IPS DF 4.7 (cell line): ENCODE measurements at regions not wholly inside any gene's neighbourhood (a gene's known extent, or its start where the extent isn't known, plus 50 kb on each side); places are given as distances from the start of the nearest gene placed in this dataset.
"Not testable (repeated sequence)": the region's sequence is repeated elsewhere in the genome, so short reads cannot be mapped to it uniquely, and the experiment has no call there.

Experiments used
- DNase-seq: peaks from one replicate; pipeline ENCODE4 v3.0.0-alpha.2; 2013; ENCODE audit warnings: low spot score; ENCODE audit errors: extremely low read depth

- DNase-seq, result no peak
Observed at GRCh38 chr10:121265360-121266123, 332.7 kb downstream of the FGFR2 start.

DNA sequence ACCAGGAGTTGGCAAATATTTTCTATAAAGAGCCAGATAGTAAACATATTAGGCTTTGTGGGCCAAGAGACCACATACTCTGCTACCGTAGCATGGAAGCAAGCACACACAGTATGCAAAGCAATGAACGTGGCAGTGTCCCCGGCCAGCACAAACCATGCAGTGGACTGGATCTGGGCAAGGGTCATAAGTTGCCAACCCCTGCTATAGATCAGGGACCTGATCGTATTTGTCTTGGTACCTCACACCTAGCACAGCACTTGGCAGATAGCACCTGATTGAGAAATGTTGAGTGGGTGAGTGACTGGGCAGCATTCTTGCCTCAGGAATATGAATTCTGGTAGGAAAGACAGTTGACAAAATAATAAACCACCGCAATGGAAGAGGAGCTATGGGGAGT lies 331.9 kb downstream of the FGFR2 start:
- no peak for DNase-seq

- DNase-seq, result no peak
Observed at GRCh38 chr10:121267236-121268003, 330.8 kb downstream of the FGFR2 start.

DNA sequence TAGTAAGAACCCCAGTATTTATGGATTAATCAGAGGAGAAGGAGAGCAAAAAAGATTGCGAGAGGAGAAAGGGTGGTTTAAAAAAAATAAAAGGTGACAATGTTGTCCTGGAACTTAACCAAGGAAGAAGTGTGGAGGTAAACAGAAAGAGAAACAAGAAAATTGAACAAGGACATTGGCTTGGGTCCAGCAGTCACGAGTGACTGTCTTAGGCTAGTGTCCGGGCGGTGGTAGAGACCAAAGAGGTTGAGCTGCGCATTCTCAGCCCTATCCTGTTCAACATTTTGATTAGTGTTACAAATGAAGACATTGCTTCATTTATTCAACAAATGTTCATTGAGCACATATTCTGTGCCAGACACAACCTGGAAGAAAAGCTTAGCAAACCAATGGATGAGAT lies 329.9 kb downstream of the FGFR2 start:
- no peak for DNase-seq

DNA sequence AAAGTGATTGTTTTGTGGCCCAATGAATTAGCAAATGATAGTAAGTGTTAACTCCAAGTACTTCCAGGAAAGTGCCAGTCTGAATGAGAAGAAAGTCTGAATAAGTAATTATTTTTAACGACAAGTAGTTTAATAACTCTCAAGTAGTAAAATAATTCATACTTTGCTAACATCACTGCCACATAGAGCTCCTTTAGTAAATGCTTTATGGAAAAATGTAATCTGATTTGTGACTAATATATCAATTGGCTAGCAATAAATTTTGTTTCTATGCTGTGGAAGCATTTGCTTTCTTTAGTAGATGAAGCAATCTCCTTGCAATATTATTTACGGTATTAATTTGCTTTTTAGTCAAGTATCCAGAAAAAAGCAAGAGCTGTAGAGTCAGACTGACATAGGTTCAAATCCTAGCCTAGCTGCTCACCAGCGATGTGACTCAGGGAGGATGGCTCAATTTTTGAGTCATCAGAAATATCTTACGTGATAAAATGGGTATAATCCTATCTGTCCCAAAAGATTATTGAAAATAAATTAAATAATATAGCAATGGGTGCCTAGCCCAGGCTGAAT lies 329.3 kb downstream of the FGFR2 start:
- no peak for DNase-seq

DNA sequence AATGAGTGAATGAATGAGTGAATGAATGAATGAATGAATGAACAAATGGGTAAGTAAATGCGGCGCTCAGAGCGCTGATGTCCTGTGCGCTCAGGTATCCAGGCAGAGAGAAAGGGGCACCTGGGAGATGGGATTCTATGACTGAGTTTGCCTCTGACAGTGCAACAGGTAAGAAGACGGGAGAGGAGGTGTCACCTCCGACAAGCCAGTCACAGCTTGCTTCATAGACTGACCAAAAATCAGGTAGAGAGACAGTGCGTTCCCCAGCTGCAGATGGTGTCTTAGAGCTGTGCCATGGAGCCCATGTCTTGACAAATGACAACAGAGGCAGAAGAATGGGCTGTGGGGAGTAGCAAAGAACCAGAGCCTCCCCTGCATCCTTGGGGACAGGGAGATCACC lies 327.3 kb downstream of the FGFR2 start:
- no peak for DNase-seq

DNA sequence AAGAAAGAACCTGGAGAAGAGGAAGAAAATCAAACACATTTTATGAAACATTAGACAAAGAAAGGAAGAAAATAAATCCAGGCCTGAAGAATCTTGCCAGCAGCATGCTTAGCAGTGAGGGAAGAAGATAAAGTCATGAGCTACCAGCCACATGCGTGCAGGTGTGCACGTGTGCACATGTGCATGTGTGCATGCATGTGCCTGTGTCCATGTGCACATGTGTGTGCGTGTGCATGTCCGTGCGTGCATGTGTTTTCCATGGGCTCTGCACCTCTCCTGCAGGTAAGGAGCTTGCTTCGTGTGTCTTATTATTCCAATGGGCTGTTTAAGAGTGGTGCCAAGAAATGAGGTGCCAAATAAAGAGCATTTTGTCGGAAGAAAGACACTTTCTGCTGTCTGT lies 322.2 kb downstream of the FGFR2 start:
- no peak for DNase-seq

DNA sequence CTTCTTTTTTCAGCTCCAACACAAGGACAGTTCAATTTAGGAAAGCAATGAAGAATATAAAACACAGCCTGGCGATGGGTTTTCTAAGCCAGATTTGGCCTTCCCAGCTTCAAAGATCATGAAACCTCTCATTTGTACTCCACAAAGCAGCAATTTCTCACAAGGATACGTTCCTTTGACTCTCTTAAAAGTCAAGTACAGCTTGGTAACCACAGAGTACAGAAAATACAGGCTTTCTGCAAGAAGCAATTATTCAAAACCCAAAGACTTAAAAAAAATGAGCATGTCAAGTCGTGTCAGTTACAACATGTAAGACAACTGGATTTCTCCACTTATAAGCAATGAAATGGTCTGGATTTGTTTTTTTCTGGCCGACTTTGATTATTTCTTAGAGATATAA lies 321.4 kb downstream of the FGFR2 start:
- no peak for DNase-seq

- not testable (repeated sequence) for DNase-seq
Observed at GRCh38 chr10:121278386-121278785, 319.9 kb downstream of the FGFR2 start.

GRCh38 chr10:121281576-121281975 lies 316.7 kb downstream of the FGFR2 start:
- DNase-seq, result no peak

DNA sequence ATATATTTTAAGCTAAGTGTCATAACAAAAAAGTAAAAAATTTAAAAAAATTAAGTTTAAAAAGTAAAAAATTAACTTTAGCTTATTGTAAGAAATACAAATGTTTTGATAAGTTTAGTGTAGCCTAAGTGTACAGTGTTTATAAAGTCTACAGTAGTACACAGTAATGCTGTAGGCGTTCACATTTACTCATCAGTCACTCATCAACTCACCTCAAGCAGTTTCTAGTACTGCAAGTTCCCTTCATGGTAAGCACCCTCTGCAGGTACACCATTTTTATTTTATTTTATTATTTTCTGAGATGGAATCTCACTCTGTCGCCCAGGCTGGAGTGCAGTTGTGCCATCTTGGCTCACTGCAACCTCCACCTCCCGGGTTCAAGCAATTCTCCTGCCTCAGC lies 316.0 kb downstream of the FGFR2 start:
- DNase-seq, result no peak

DNA sequence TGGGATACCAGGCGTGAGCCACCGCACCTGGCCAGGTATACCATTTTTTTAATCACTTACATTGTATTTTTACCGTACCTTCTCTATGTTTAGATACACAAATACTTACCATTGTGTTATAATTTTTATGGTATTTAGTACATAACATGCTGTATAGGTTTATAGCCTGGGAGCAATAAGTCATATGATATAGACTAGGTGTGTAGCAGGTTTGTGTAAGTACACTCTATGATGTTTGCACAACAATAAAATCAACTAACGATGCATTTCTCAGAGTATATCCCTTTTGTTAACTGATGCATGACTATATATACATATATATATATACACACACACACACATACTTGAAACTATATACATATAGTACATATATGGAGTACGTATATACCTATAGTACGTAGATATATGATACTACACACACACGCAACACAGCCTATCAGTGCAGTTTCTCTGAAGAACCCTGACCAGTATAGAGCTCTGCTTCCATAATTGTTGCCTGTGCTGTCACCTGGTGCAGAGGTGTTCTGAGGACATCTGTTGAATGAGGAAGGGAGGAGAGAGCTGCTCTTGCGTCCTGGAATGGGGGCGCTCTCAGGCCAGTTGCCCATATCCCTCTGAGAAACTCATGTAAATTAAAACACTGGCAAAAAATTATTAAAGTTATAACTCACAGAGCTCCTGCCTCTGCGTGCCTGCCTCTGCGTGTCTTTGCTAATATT lies 315.3 kb downstream of the FGFR2 start:
- no peak for DNase-seq

DNA sequence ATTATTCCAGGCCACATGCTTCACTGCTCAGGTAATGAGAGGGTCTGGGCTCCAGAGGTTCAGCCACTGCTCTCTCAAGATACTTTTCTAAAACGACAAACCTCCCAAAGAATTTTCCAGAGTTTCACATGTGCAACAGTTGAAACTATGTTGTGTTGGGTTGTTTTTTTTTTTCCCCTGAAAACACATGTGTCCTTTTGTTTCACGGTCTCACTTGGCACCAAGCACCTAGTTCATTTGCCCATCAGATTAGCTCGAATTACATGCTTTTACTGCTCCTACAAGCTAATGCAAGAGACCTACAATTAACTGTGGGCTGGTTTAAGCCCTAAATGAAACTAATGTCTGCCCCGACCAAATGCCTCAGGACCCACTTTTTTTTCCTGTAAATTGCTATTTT lies 313.3 kb downstream of the FGFR2 start:
- no peak for DNase-seq

DNA sequence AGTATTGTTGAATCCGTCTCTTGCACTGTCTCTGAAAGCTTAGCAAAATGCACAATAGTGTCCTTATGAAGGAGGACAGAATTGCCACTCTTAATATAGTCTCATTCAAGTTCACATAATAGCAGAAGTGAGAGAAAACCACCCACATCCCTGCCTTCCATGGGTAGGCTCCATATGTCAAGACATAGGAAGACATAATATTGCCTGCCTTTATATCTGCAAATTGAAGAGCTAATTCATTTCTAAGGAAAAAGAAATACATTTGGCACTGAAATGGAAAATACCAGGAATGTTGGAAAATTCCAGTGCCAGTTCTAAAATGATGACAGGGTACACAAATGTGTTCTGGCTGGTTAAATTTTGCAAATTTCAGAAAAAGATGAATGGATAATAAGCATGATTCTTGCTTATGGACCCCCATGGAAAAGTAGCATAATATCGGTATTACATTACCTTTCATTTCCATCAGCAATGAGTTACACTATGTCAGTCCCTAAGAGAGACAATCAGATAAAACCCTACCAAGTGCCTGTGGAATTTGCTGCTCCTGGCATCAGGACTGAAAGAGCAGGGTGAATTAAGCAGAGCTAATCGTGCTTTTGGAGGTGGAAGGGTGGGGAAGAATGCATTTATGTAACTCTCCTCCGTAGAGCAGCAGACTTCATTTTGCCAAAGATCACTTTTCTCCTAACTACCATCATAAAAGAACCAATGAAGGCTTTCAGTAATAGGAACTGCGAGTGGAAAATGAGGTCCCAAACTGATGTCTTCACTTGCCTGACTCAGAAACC lies 312.6 kb downstream of the FGFR2 start:
- DNase-seq, result no peak

DNA sequence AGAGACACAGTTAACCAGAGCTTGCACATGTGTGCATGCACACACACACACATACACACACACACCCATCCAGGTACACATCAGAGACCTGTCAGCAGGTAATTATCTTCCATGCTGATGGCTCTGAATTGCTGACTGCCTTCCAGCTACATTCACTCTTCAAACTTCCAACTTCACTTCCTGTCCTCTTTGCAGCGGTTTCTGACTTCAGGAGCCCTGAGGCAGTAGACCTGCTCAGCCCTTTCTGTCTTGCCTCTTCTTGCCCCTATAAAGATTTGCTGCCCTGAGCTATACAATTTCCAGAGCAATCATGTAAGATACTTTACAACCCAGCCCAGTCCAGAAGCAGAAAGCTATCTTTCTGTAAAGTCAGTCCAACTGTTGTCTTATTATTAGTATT lies 310.2 kb downstream of the FGFR2 start:
- no peak for DNase-seq

GRCh38 chr10:121288864-121289661 lies 309.2 kb downstream of the FGFR2 start:
- DNase-seq, result no peak

- DNase-seq, result no peak
Observed at GRCh38 chr10:121289800-121290199, 308.4 kb downstream of the FGFR2 start.

DNA sequence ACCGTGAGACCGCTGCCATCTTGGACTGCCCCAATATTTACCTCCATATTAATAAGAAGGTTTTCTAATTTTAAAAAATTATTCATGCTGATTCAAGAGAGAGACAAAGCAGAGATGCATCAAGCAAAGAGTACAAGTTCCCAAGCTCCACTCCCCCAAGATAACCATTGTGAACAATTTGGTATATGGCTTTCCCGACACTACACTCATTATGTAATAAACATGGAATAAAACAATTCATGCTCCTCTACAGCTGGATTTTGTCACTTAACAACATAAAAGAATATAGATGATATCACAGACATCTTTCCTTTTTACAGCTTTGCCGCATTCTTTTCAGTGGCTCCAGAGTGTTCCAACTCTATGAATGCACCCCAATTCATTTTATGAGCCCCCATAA lies 307.6 kb downstream of the FGFR2 start:
- no peak for DNase-seq

DNA sequence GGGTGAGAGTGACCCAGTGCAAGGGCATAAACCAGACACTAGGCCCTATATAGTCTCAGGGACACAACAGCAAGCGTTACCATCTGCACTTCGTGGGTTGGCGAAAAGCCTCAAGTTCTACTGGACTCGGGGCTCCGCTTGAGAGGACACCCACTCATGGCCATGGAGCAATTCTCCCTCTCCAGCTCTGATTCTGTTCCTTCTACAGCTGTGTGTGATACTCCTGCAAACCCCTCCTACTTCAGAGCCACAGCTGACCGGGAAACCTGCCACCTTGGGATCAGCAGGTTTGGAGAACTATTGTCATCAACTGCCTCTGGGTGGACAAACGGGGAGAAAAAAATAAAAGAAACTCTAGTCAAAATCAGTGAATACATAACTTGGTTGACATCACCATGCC lies 306.9 kb downstream of the FGFR2 start:
- no peak for DNase-seq

DNA sequence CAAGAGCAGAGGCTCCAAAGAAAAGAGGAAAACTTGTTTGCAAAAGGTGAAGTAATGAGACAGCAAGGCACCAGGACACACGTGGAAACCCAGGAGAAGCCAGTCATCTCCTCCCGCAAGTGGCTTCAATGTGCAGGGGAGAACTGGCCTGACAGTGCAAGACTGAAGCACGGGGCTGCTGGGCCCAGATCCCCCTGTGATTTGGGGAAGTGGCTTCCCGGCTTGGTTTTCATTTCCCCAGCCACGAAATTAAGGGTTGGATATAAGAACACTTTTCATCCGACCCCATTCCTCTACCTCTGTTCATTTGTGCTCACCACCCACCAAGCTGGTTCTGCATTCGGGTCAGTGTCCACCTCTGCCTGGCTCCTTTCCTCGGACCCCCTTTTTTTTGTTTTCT lies 306.4 kb downstream of the FGFR2 start:
- DNase-seq, result no peak
